HG03469 (cell line): ENCODE measurements at regions not wholly inside any gene's neighbourhood (a gene's known extent, or its start where the extent isn't known, plus 50 kb on each side); places are given as distances from the start of the nearest gene placed in this dataset.

Source experiments
- ATAC-seq: cut with Tn5 transposase; IDR thresholded peaks from one replicate; pipeline ENCODE4 v1.9.1; 2021; ENCODE audit warnings: mild to moderate bottlenecking, moderate library complexity, moderate number of reproducible peaks; ENCODE audit not compliant: unreplicated experiment

- no peak for ATAC-seq
Measured at GRCh38 chr15:47411733-47412132, 305.6 kb upstream of the SEMA6D start.

DNA sequence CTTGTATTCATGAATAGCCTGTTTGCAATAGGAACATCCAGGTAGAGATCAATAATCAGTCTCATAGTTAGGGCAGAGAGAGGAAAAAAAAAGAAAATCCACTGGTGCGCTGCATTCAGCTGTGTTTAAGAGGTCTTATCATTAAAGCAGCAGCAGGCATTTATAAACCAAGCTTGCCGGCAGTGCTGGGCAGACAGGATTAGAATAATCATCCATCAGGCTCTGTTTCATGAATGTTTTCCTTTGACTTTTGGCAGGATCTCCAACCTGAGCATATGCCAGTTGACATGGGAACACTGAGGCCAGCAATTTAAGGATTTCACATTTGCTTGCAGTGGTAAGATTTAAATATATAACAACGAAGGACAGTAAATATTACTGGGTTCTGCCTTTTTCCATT, 305.2 kb upstream of the SEMA6D start:
- no peak for ATAC-seq

DNA sequence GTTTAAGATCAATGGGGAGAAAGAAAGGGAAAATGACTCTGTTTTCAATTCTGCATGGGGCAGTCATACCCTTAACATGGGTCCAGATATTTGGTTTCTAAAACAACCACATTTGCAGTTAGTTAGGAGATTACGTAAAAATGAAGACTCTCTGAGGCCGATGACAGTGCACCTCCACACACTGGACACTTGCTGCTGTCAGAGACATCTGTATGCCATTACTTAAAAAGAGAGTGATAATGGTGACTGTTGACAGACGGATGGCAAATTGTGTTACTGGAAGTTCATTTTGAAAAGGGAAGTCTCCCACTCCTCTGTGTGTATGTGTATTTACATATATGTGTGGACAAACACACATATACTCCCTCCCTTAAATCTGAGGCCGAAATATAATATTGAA, 304.5 kb upstream of the SEMA6D start:
- ATAC-seq, result no peak

- ATAC-seq, result no peak
Measured at GRCh38 chr15:47414207-47414606, 303.1 kb upstream of the SEMA6D start.

GRCh38 chr15:47415539-47415971, 301.8 kb upstream of the SEMA6D start:
- no peak for ATAC-seq

- ATAC-seq, result no peak
Measured at GRCh38 chr15:47422881-47423665, 294.2 kb upstream of the SEMA6D start.

DNA sequence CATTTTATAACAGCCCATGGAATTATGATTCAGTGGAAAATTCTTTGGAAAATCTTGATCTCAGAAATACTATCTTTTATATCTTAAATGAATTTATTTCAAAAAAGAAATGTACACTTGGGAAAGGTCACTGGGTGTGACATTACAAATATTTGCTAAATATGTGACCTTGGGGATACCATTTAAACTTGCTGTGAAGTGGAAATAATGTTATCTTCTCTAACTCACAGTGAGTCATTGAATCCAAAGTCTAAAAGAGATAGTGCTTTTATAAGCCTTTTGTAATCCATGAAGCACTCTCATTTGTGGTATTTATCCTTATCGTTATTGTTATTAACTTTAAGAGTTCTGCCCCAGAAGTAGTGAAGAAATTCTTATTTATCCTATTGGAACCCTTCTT, 289.8 kb upstream of the SEMA6D start:
- ATAC-seq, result no peak

DNA sequence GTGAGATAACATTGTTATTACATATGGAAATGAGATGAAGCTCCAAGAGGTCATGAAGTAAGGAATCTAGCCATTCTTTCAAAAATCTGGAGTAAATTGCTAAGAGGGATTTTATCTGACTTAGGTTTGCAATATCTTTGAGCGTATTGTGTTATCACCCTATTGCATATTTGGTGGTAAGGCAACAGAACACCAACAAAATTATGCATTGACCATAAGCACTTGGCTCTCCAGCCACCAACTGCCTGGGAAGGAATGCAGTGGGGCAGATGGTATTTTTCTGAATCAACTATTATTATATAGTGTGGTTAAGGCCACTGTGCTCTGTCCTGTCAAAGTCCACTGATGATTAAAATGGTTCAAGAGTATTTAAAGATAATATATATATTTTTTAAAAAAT, 287.9 kb upstream of the SEMA6D start:
- ATAC-seq, result no peak

- no peak for ATAC-seq
Measured at GRCh38 chr15:47431501-47431900, 285.8 kb upstream of the SEMA6D start.

GRCh38 chr15:47432826-47433225, 284.5 kb upstream of the SEMA6D start:
- no peak for ATAC-seq

DNA sequence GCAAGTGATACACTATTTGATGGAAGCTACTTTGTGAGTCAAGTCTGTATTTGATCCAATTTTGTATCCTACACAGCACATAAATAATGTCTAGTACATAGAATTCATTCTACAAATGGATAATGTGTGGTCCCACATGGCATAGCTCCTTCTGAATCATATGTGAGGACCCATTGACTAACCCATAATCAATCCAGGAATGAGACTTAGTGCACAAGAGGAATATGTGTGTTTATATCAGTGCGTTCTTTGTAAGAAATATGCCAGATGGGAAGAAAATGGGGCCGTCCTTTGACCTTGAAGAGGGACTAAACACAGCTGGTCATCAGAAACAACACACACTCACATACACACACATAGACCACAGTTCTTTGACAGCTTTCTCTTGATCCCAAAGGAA, 282.7 kb upstream of the SEMA6D start:
- ATAC-seq, result no peak

DNA sequence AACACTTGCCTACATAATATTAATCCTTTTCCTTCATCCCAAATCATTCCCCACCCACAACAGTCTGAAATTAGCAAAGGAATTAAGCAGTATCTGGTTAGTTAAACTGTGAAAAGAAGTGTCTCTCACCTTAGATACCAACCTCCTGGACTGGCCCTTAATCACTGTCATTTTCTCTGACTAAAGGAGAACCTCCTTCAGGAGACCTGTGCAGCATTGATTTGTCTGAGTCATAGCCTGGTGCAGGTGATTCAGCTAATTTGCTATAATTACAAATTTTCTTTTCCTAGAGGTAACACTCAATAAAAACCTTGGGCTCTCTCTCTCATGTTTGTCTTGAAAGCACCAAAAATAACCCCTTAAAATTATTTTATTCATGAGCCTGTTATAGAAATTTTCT, 279.8 kb upstream of the SEMA6D start:
- no peak for ATAC-seq

- ATAC-seq, result no peak
Measured at GRCh38 chr15:47439146-47440111, 277.9 kb upstream of the SEMA6D start.

GRCh38 chr15:47442371-47442770, 274.9 kb upstream of the SEMA6D start:
- ATAC-seq, result no peak

DNA sequence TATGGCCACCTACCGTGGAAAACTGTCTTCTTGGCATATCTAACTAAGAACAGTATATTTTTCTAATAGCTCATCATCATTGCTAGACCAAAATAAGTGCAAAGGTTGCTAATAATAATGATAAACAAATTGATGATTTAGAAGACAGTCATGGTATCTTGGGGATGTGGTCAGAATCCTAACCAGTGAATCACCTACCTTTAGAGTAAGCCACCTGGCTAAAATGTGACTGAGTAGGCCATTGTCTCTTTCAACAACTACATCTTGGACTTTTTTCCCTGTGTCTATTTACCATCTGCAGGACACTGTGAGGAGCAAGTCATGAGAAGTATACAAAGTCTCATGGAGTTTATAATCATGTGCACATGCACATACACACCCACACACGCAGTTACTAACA, 273.5 kb upstream of the SEMA6D start:
- no peak for ATAC-seq

DNA sequence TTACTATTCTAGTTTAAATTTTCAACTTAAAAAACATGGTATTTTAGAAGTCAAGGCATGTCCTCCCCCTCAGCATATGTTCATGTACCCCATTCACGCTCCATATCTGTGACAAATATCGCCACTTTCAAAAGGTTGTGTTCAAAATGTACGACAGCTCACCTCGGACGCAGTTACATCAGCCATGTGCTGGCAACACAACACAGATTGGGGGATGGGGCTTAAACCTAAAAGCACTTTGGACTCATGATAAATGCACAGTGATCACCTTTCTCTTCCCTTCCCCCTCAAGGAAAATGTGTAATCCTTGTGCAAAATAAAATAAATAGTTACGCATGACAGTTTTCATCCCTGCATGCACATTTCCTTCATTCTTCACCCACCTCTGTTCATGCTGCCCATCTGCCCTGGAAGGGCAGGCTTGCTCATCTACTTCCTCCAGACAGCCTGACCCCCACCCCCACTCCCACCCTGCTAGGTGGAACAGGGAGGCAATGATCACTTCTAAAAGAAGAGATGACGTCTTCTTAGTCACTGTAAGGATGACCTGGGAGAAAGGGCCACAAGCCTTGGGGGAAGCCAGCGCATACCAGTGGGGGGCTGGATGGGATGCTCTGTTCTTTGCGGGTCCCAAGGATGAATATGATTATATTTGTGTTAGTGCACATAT, 271.4 kb upstream of the SEMA6D start:
- no peak for ATAC-seq

DNA sequence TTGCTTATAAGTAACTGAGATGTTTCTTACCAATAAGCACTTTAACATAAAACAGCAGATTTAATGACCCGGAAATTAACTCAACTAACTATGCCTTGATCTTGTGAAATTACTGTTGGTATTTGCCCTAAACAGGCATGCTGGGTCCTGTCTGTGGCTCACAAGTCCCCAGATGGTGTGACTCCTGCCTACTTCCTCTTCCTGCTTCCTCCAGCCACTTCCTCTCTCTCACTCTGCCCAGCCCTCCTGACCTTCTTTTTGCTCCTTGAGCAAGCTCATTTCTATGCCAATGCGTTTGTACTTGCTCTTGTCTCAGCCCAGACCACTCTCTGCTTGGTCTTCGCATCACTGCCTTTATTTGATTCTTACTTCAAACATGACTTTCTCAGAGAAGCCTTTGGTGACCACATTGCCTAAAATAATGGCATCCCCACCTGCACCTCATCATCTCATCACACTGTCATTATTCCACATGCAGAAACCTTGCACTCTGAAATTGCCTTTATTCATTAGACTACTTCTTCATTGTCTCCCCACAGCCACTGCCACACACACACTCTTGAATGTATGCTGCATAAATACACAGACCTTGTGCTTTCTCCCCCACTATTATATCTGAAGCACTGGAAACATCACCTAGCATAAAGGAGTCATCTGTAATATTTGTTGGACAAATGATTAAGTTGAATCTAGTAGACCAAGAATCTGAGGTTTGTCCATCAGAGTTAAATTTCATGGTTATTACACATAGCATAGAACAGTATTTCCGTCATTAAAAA, 256.3 kb upstream of the SEMA6D start:
- no peak for ATAC-seq

DNA sequence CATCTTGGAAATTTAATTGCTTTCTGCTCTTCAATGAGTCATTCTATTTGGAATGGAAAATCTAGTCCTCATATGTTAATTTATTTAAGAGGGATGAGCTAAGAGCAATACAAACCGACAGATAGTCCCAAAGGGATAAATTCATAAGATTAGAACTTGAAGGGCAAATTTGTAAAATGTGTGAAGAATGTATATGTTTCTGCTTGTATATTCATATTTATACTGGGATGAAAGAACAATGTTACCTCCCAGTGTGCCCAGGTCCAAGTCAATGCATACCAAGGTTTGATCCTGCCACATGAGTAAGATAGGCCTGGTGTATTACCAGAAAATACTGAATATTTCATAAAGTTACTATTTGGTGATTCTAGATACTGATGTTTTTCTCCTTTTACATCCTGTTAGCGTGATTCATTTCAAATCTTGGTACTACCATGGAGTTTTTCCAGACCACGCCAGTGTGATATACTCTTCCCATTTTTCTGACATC, 255.6 kb upstream of the SEMA6D start:
- ATAC-seq, result no peak

GRCh38 chr15:47466357-47466756, 250.9 kb upstream of the SEMA6D start:
- no peak for ATAC-seq

GRCh38 chr15:47470983-47471382, 246.3 kb upstream of the SEMA6D start:
- no peak for ATAC-seq
